Endothelial cell of umbilical vein (primary cell): ENCODE measurements at regions not wholly inside any gene's neighbourhood (a gene's known extent, or its start where the extent isn't known, plus 50 kb on each side); places are given as distances from the start of the nearest gene placed in this dataset.

Experiments used
- BruUV-seq: library from RNA; stranded (reverse); fragments of 400-500 nt; replicated peaks from 2 replicates; lab custom pipeline; 2021; lab: Mats Ljungman, UMichigan
- CTCF ChIA-PET: fragments of 300-600, 350-600 bp; sonication (Branson Sonifier 250); formaldehyde crosslinking; loops from one replicate; lab custom pipeline; 2021; ENCODE audit warnings: antibody characterized with exemption, inconsistent platforms; lab: Charles Lee
- POLR2A ChIA-PET: fragments of 300-600, 350-600 bp; sonication (Branson Sonifier 250); formaldehyde crosslinking; loops from one replicate; lab custom pipeline; 2021; ENCODE audit warnings: antibody characterized with exemption, inconsistent platforms; lab: Charles Lee
- DNase-seq: peaks from one replicate; pipeline ENCODE4 v3.0.0-alpha.2; 2011; ENCODE audit warnings: low read depth, low spot score
- FAIRE-seq: peaks from 2 replicates; lab custom pipeline; 2011; peaks lifted over from hg19 to GRCh38; lab: Jason Lieb, UNC
- H2AFZ ChIP-seq: 2 replicates; pipeline ENCODE4 v1.6.0; 2012; ENCODE audit warnings: low read depth, low read length, control low read depth, inconsistent platforms
- H3K27ac ChIP-seq: 2 replicates; pipeline ENCODE4 v1.5.1; 2011; ENCODE audit warnings: low read depth, mild to moderate bottlenecking, control low read depth, low read length, moderate library complexity; ENCODE audit not compliant: insufficient read depth
- H3K27me3 ChIP-seq, 2 experiments: 2 replicates each; pipeline versions ENCODE4 v1.6.0 to v1.6.1; 2011; ENCODE audit warnings: low read length in 2 of 2, mixed read lengths in 1 of 2; ENCODE audit not compliant: control insufficient read depth in 2 of 2, insufficient read depth in 2 of 2
- H3K36me3 ChIP-seq, 2 experiments: 2 replicates in 1 of 2; 3 replicates in 1 of 2; pipeline ENCODE4 v1.5.1; 2011; ENCODE audit warnings: low read length in 2 of 2, mild to moderate bottlenecking in 1 of 2, moderate library complexity in 1 of 2; ENCODE audit not compliant: control insufficient read depth in 2 of 2, insufficient read depth in 2 of 2; ENCODE audit errors: extremely low read depth in 1 of 2
- H3K4me1 ChIP-seq: 3 replicates; pipeline ENCODE4 v1.5.1; 2011; ENCODE audit warnings: mild to moderate bottlenecking, low read length; ENCODE audit not compliant: control insufficient read depth, insufficient read depth; ENCODE audit errors: extremely low read depth
- H3K4me2 ChIP-seq: 2 replicates; pipeline ENCODE4 v1.6.1; 2011; ENCODE audit warnings: low read length, control low read depth, mixed read lengths; ENCODE audit not compliant: insufficient read depth
- H3K4me3 ChIP-seq, 3 experiments: fragments of 200-600 bp in 1 of 3; sonication (generic), shearing (Covaris generic) in 1 of 3; replicated peaks in 1 of 3; 2 replicates each; pipeline ENCODE4 v1.5.1; 2011 to 2016; ENCODE audit warnings: control low read depth in 3 of 3, low read length in 3 of 3, mild to moderate bottlenecking in 2 of 3, inconsistent platforms in 1 of 3, low read depth in 1 of 3, moderate library complexity in 1 of 3; ENCODE audit not compliant: insufficient read depth in 1 of 3
- H3K79me2 ChIP-seq: 2 replicates; pipeline ENCODE4 v1.6.0; 2012; ENCODE audit warnings: low read length, inconsistent platforms; ENCODE audit not compliant: control insufficient read depth, insufficient read depth
- H3K9ac ChIP-seq: replicated peaks from 2 replicates; pipeline ENCODE3; 2011; ENCODE audit warnings: low read length, control low read depth; ENCODE audit not compliant: insufficient read depth; ENCODE audit errors: extremely low read depth
- H3K9me1 ChIP-seq: replicated peaks from 3 replicates; pipeline ENCODE4 v1.6.0; 2011; ENCODE audit warnings: mild to moderate bottlenecking, low read length; ENCODE audit not compliant: control insufficient read depth, insufficient read depth; ENCODE audit errors: extremely low read depth
- H3K9me3 ChIP-seq: replicated peaks from 2 replicates; pipeline ENCODE4 v1.5.1; 2012; ENCODE audit warnings: low read length, inconsistent platforms; ENCODE audit not compliant: control insufficient read depth, insufficient read depth
- H4K20me1 ChIP-seq: replicated peaks from 2 replicates; pipeline ENCODE3; 2011; ENCODE audit warnings: mild to moderate bottlenecking, low read length; ENCODE audit not compliant: control insufficient read depth, insufficient read depth; ENCODE audit errors: extremely low read depth
- EZH2 ChIP-seq: IDR thresholded peaks from 2 replicates; pipeline ENCODE4 v1.6.1; 2012; ENCODE audit warnings: borderline replicate concordance, low read depth, mild to moderate bottlenecking, moderate library complexity, low read length, inconsistent platforms; ENCODE audit not compliant: severe bottlenecking
- FOS ChIP-seq: IDR thresholded peaks from 2 replicates; pipeline ENCODE4 v1.6.1; 2011; ENCODE audit warnings: mild to moderate bottlenecking, low read length, moderate library complexity, borderline replicate concordance; ENCODE audit not compliant: insufficient read depth
- GATA2 ChIP-seq: IDR thresholded peaks from 2 replicates; pipeline ENCODE4 v1.7.0; 2011; ENCODE audit warnings: low read depth, mild to moderate bottlenecking, moderate library complexity, mixed read lengths, low read length; ENCODE audit not compliant: insufficient read length, insufficient read depth
- JUN ChIP-seq: IDR thresholded peaks from 2 replicates; pipeline ENCODE4 v1.6.1; 2011; ENCODE audit warnings: borderline replicate concordance, low read depth; ENCODE audit not compliant: insufficient read length, insufficient read depth
- MYC ChIP-seq: IDR thresholded peaks from one replicate; pipeline ENCODE4 v1.6.1; 2011; ENCODE audit warnings: mild to moderate bottlenecking, low read depth, low read length
- POLR2A ChIP-seq: IDR thresholded peaks from 2 replicates; pipeline ENCODE4 v1.6.1; 2012; ENCODE audit warnings: low read depth, mild to moderate bottlenecking, control low read depth, low read length
- POLR2AphosphoS5 ChIP-seq: IDR thresholded peaks from 2 replicates; pipeline ENCODE4 v1.6.1; 2012; ENCODE audit warnings: low read depth, mild to moderate bottlenecking, control low read depth, low read length, moderate library complexity; ENCODE audit not compliant: insufficient read depth
- dilution Hi-C: fragments of 300-500 bp; cut with MboI; formaldehyde crosslinking; loops from one replicate; pipeline ENCODE4 v1.15.0; 2019; ENCODE audit warnings: low sequenced_read_pairs; ENCODE audit not compliant: extremely low pct_ligation_motif_present
- intact Hi-C: fragments of 100-400 bp; cut with micrococcal nuclease; formaldehyde crosslinking; loops from one replicate; pipeline ENCODE4 v1.10.0; 2022
- TF ChIP-seq, protein P1 (sequence below): IDR thresholded peaks from 2 replicates; pipeline ENCODE4 v1.6.1; 2011; ENCODE audit not compliant: insufficient read depth, insufficient read length
- TF ChIP-seq, protein P2 (sequence below), 2 donors: IDR thresholded peaks; 1 replicate in 1 of 2; 2 replicates in 1 of 2; pipeline ENCODE4 v1.5.1; 2011; ENCODE audit warnings: low read length in 2 of 2, mild to moderate bottlenecking in 2 of 2, moderate library complexity in 2 of 2, control low read depth in 1 of 2, inconsistent platforms in 1 of 2, low read depth in 1 of 2; ENCODE audit not compliant: insufficient read depth in 1 of 2; ENCODE audit errors: extremely low read depth in 1 of 2

DNA sequence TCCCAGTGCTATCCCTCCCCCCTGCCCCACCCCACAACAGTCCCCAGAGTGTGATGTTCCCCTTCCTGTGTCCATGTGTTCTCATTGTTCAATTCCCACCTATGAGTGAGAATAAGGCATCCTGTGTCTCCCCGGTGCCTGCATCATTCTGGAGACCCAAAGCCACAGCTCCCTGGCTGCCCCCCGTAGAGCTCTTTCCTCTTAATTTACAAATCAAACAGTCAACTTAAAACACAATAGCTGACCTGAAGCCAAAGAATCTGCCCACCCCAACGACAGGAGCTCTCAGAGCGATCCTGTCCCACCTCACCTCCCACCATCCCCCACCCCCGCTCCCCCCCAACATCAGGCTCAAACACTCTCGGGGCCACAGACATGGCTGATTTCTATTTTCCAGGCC, 558.3 kb downstream of the BRD1 start:
- no peaks in the 10 kb centered on the region for H3K36me3 ChIP-seq
- no peak for FAIRE-seq
- intact Hi-C loops (no loop called here), dilution Hi-C loops (no loop called here)
- no peak overlapping the region for H2AFZ ChIP-seq
- ChIA-PET POLR2A (no interaction called here), CTCF (no interaction called here)
- H4K20me1 ChIP-seq = no peaks in the 10 kb centered on the region
- H3K9ac ChIP-seq = no peak overlapping the region
- H3K79me2 ChIP-seq = no peaks in the 10 kb centered on the region
- no peak for DNase-seq
- no peak overlapping the region for H3K4me3 ChIP-seq
- H3K4me1 ChIP-seq = no peaks in the 10 kb centered on the region
- no peaks in the 10 kb centered on the region for H3K27me3 ChIP-seq
- H3K9me3 ChIP-seq = peaks cover 2% of the 10 kb centered on the region
- H3K9me1 ChIP-seq = no peaks in the 10 kb centered on the region
- H3K27ac ChIP-seq = no peak overlapping the region
- H3K4me2 ChIP-seq = no peak overlapping the region
- TF ChIP-seq MYC (no peak), POLR2A (no peak), JUN (no peak), GATA2 (no peak)
- BruUV-seq = no TSS peak

- Histone ChIP-seq H2AFZ (no peak overlapping the region), H3K9ac (no peak overlapping the region), H4K20me1 (no peaks in the 10 kb centered on the region), H3K27ac (no peak overlapping the region), H3K36me3 (no peaks in the 10 kb centered on the region), H3K4me2 (no peak overlapping the region), H3K79me2 (no peaks in the 10 kb centered on the region), H3K4me1 (no peaks in the 10 kb centered on the region), H3K9me1 (no peaks in the 10 kb centered on the region), H3K4me3 (no peak overlapping the region), H3K9me3 (peaks cover 2% of the 10 kb centered on the region), H3K27me3 (no peaks in the 10 kb centered on the region)
- TF ChIP-seq POLR2A (no peak), POLR2AphosphoS5 (no peak), EZH2 (no peak), MYC (no peak), GATA2 (no peak), JUN (no peak), FOS (no peak)
- TF ChIP-seq, protein P1, sequence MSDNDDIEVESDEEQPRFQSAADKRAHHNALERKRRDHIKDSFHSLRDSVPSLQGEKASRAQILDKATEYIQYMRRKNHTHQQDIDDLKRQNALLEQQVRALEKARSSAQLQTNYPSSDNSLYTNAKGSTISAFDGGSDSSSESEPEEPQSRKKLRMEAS = no peak
- TF ChIP-seq, protein P2, sequence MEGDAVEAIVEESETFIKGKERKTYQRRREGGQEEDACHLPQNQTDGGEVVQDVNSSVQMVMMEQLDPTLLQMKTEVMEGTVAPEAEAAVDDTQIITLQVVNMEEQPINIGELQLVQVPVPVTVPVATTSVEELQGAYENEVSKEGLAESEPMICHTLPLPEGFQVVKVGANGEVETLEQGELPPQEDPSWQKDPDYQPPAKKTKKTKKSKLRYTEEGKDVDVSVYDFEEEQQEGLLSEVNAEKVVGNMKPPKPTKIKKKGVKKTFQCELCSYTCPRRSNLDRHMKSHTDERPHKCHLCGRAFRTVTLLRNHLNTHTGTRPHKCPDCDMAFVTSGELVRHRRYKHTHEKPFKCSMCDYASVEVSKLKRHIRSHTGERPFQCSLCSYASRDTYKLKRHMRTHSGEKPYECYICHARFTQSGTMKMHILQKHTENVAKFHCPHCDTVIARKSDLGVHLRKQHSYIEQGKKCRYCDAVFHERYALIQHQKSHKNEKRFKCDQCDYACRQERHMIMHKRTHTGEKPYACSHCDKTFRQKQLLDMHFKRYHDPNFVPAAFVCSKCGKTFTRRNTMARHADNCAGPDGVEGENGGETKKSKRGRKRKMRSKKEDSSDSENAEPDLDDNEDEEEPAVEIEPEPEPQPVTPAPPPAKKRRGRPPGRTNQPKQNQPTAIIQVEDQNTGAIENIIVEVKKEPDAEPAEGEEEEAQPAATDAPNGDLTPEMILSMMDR (IDR thresholded peaks at IDR 0.05; ENCODE audit: extremely low read depth in 1 of 2, insufficient read depth in 1 of 2, low read depth in 1 of 2, low read length in 2 of 2) = no peak
- CTCF ChIA-PET = no interaction called here
- intact Hi-C loops = no loop called here
- BruUV-seq = no TSS peak
- FAIRE-seq (no peak), DNase-seq (no peak)
- dilution Hi-C loops = no loop called here
- POLR2A ChIA-PET = no interaction called here
Observed at GRCh38 chr22:49268924-49269323, 558.7 kb downstream of the BRD1 start.
